Activated CD8-positive, alpha-beta T cell treated with anti-CD3 and anti-CD28 coated beads, Interleukin-2, amount 10 ng/mL, durations not matched to agents 7 days and 5 days (primary cell): ENCODE measurements at regions not wholly inside any gene's neighbourhood (a gene's known extent, or its start where the extent isn't known, plus 50 kb on each side); places are given as distances from the start of the nearest gene placed in this dataset.
"Not testable (repeated sequence)": the region's sequence is repeated elsewhere in the genome, so short reads cannot be mapped to it uniquely, and the experiment has no call there.

ENCODE experiments used
- ATAC-seq: fragments of 150-1000 bp; cut with Tn5 transposase; one replicate; pipeline ENCODE4 v1.10.0; 2021; ENCODE audit warnings: moderate library complexity
- CTCF ChIA-PET: fragments of 350-600 bp; sonication (Branson Sonifier 250); formaldehyde crosslinking; loops from one replicate; lab custom pipeline; 2021; ENCODE audit warnings: antibody characterized with exemption; lab: Charles Lee
- POLR2A ChIA-PET: fragments of 350-600 bp; sonication (Branson Sonifier 250); formaldehyde crosslinking; loops from one replicate; lab custom pipeline; 2021; ENCODE audit warnings: antibody characterized with exemption; lab: Charles Lee
- DNase-seq: peaks from one replicate; pipeline ENCODE4 v3.0.0-alpha.2; 2020
- H3K27ac Mint-ChIP-seq: one replicate; pipeline ENCODE4 v1.8.0; 2021; ENCODE audit warnings: mild to moderate bottlenecking, mixed read lengths
- H3K27me3 Mint-ChIP-seq: one replicate; pipeline ENCODE4 v1.8.0; 2021; ENCODE audit warnings: low read depth, mixed read lengths
- H3K36me3 Mint-ChIP-seq: one replicate; pipeline ENCODE4 v1.8.0; 2021; ENCODE audit warnings: low read depth, mixed read lengths
- H3K4me1 Mint-ChIP-seq: one replicate; pipeline ENCODE4 v1.8.0; 2021; ENCODE audit warnings: low read depth, mixed read lengths
- H3K4me3 Mint-ChIP-seq: one replicate; pipeline ENCODE4 v1.8.0; 2021; ENCODE audit warnings: mild to moderate bottlenecking, mixed read lengths
- H3K9me3 Mint-ChIP-seq: one replicate; pipeline ENCODE4 v1.8.0; 2022; ENCODE audit warnings: mixed read lengths; ENCODE audit not compliant: insufficient read depth

DNA sequence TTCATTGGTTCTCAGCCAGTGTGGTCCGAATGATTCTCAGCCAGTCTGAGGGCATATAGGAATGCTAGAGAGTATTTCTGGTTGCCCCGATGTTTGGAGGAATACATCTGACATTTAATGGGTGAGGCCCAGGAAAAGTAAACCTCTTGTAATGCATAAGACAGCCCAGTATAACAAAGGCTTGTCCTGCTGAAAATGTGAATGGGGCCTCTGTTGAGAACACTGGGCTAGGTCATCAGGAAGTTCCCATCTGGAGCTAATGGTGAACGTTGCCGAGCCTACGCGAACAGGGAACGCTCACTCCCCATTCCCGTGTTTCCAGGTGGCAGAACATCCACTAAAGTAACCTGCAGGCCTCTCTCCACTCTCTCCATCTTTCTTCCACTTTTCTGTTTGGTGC, 132.0 kb upstream of the CLNK start:
- ATAC-seq (no peak), DNase-seq (no peak)
- Mint-ChIP-seq H3K36me3 (no peaks in the 10 kb centered on the region), H3K9me3 (no peaks in the 10 kb centered on the region), H3K4me1 (no peaks in the 10 kb centered on the region), H3K4me3 (no peak overlapping the region), H3K27me3 (no peaks in the 10 kb centered on the region), H3K27ac (no peak overlapping the region)
- ChIA-PET CTCF (no interaction called here), POLR2A (no interaction called here)

DNA sequence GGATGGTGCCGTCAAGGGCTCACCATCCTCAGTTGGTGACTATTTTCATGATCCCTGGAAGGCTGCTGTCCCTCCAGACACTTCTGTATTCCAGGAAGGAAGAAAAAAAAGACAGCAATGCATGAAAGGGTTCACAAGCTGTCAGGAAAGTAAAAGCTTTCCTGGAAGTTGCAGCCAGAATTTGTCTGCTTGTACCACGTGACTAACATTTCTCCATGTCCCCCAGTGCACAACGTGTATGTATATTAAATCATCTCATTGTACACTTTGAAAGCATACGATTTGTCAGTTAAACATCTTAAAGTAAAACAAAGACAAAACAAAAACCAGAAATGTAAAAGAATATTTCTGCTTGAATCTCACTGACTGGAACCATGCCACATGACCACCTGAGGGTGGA, 127.4 kb upstream of the CLNK start:
- DNase-seq (no peak), ATAC-seq (no peak)
- H3K4me3 Mint-ChIP-seq: no peak overlapping the region
- H3K4me1 Mint-ChIP-seq: no peaks in the 10 kb centered on the region
- peaks cover 2% of the 10 kb centered on the region for H3K9me3 Mint-ChIP-seq
- no peaks in the 10 kb centered on the region for H3K36me3 Mint-ChIP-seq
- ChIA-PET CTCF (no interaction called here), POLR2A (no interaction called here)
- no peaks in the 10 kb centered on the region for H3K27me3 Mint-ChIP-seq
- no peak overlapping the region for H3K27ac Mint-ChIP-seq

DNA sequence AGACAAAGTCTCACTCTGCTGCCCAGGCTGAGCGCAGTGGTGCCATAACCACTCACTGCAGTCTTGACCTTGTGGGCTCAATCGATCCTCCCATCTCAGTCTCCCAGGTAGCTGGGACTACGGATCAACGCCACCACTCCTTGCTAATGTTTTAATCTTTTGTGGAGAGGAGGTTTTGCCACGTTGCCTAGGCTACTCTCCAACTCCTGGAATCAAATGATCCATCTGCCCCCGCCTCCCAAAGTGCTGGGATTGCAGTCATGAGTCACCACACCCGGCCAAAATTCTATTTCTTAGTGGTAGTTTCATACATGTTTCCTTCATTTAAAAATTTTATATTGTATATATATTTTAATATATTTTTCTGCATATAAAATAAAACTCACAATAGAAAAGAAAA, 125.8 kb upstream of the CLNK start:
- Mint-ChIP-seq H3K4me3 (no peak overlapping the region), H3K27ac (no peak overlapping the region), H3K27me3 (no peaks in the 10 kb centered on the region), H3K36me3 (no peaks in the 10 kb centered on the region), H3K4me1 (no peaks in the 10 kb centered on the region), H3K9me3 (peaks cover 3% of the 10 kb centered on the region)
- CTCF ChIA-PET: no interaction called here
- DNase-seq (no peak), ATAC-seq (no peak)
- POLR2A ChIA-PET: no interaction called here

DNA sequence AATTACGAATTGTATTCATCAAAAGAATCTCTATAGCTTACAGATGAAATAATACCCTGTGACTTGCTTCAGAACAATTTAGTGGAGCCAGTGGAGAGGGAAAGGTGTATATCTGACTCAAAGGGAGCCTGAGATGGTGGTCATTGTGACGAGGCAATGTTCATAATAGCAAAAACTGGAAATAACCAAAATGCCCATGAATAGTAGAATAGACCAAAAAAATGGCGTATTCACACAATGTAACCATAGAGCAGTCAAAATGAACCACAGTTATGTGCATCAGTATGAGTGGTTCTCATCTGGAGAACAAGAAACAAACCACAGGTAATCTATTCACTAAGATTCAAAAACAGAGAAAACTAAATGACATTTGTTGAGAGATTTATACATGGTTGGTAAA, 125.3 kb upstream of the CLNK start:
- ATAC-seq: no peak
- Mint-ChIP-seq H3K4me3 (no peak overlapping the region), H3K27ac (no peak overlapping the region), H3K9me3 (peaks cover 3% of the 10 kb centered on the region), H3K4me1 (no peaks in the 10 kb centered on the region), H3K36me3 (no peaks in the 10 kb centered on the region), H3K27me3 (no peaks in the 10 kb centered on the region)
- POLR2A ChIA-PET: no interaction called here
- DNase-seq: no peak
- CTCF ChIA-PET: no interaction called here

DNA sequence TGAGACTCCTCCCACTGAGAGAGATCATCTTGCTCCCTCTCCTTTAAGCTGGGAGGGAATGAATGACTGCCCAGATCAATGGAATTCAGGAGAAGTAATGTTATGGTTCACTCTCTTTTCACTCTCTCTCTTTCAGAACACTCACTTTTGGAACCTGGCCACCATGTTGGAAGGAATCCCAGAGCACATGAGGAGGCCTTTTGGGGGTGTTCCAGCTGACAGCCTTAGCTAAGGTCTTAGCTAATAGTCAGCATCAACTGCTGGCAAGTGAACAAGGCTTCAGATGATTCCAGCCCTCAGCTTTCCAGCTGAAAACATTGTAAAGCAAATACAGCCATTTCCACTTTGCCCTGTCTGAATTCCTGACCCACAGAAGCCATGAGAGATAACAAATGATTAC, 124.0 kb upstream of the CLNK start:
- Mint-ChIP-seq H3K9me3 (peaks cover 3% of the 10 kb centered on the region), H3K4me3 (no peak overlapping the region), H3K36me3 (no peaks in the 10 kb centered on the region), H3K27me3 (no peaks in the 10 kb centered on the region), H3K27ac (no peak overlapping the region), H3K4me1 (no peaks in the 10 kb centered on the region)
- CTCF ChIA-PET: no interaction called here
- POLR2A ChIA-PET: no interaction called here
- ATAC-seq (no peak), DNase-seq (no peak)

DNA sequence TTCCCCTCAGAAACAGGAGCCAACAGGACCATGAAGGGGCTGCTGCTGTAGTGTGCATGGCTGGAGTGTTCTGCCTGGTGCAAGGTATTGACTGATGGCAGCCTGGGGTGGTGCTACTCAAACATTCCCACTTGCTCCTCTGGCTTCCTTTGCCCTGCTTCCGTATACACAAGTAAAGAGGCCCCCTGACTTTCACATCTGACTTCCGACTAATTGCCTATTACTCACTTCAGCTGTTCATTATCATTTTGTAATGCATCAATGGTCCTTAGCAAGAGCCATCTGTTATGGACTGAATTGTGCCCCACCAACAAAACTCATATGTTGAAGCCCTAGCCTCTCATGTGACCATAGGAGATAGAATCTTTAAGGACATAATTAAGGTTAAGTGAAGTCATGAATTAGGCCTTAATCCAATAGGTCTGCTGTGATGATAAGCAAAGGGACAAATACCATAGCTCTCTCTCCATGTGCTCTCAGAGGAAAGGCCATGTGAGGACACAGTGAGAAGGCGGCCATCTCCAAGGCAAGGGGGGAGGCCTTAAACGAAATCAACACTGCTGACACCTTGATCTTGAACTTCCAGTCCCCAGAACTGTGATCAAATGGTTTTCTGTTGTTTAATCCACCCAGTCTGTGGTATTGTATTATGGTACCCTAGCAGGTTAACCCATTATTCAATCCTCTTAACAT, 122.5 kb upstream of the CLNK start:
- Mint-ChIP-seq H3K27me3 (no peaks in the 10 kb centered on the region), H3K4me1 (no peaks in the 10 kb centered on the region), H3K9me3 (peaks cover 3% of the 10 kb centered on the region), H3K27ac (no peak overlapping the region), H3K36me3 (no peaks in the 10 kb centered on the region), H3K4me3 (no peak overlapping the region)
- ChIA-PET CTCF (no interaction called here), POLR2A (no interaction called here)
- DNase-seq (no peak), ATAC-seq (no peak)

DNA sequence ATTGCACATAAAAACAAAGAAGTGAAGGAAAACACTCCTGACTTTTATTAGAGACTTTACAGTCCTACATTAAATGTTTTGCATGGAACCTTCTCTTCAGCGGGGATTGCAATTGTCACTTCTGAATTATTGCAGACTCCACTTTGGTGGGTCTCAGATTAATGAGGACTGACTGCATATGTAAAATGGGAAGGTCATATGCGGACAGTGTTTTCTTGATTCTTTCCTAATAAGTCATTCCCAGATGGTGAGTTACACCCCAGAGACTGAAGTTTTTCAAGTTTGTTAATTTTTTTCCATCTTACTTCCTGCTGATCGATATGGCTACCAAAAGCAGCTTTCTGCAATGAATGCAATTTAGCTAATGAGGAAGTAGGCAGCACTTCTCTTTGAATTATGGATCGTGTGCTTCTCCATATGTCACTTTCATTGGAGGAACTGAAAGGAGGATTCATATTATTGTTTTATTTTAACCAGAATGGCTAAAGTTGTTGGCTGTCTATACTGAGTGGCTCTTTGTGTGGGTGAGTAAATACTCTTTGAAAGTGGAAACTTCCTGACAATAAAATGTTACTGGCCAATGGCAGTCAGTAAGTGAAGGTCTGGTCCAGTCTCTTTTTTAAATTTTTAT, 119.3 kb upstream of the CLNK start:
- CTCF ChIA-PET: no interaction called here
- DNase-seq (no peak), ATAC-seq (no peak)
- Mint-ChIP-seq H3K9me3 (peaks cover 3% of the 10 kb centered on the region), H3K36me3 (no peaks in the 10 kb centered on the region), H3K27ac (no peak overlapping the region), H3K4me3 (no peak overlapping the region), H3K4me1 (no peaks in the 10 kb centered on the region), H3K27me3 (no peaks in the 10 kb centered on the region)
- POLR2A ChIA-PET: no interaction called here

DNA sequence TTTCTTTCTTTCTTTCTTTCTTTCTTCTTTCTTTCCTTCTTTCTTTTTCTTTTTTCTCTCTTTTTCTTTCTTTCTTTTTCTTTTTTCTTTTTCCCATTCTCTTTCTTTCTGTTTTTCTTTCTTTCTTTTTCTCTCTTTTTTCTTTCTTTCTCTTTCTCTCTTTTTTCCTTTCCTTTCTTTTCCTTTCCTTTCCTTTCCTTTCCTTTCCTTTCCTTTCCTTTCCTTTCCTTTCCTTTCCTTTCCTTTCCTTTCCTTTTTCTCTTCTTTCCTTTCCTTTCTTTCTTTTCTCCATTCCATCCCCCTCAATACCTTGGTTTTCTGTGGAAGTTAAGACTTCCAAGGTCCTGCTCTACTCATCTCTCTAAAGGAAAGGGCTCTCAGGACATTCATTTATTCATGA, 102.8 kb upstream of the CLNK start:
- POLR2A ChIA-PET: no interaction called here
- H3K4me1 Mint-ChIP-seq: no peaks in the 10 kb centered on the region
- no peak for ATAC-seq
- CTCF ChIA-PET: no interaction called here
- no peaks in the 10 kb centered on the region for H3K9me3 Mint-ChIP-seq
- H3K4me3 Mint-ChIP-seq: no peak overlapping the region
- no peak for DNase-seq
- no peaks in the 10 kb centered on the region for H3K36me3 Mint-ChIP-seq
- no peaks in the 10 kb centered on the region for H3K27me3 Mint-ChIP-seq
- no peak overlapping the region for H3K27ac Mint-ChIP-seq

DNA sequence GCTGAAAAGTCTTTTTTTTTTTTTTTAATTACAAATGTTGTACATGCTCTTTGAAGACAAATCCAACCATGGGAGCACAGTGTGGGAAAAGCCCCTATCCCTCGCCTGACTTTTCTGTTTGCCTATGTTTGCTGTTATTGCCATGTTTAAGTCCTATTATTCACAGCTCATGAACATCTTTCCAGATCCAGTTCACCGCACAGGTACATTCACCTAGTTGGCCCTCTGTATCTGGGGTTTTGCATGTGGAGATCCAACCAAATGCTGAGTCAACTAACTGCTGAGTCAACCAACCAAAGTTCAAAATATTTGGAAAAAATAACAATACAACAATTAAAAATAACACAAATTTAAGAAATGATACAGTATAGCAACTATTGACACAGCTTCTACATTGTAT, 100.1 kb upstream of the CLNK start:
- Mint-ChIP-seq H3K27me3 (no peaks in the 10 kb centered on the region), H3K36me3 (no peaks in the 10 kb centered on the region), H3K9me3 (no peaks in the 10 kb centered on the region), H3K4me1 (no peaks in the 10 kb centered on the region), H3K27ac (no peak overlapping the region), H3K4me3 (no peak overlapping the region)
- DNase-seq (no peak), ATAC-seq (no peak)
- POLR2A ChIA-PET: no interaction called here
- CTCF ChIA-PET: no interaction called here

DNA sequence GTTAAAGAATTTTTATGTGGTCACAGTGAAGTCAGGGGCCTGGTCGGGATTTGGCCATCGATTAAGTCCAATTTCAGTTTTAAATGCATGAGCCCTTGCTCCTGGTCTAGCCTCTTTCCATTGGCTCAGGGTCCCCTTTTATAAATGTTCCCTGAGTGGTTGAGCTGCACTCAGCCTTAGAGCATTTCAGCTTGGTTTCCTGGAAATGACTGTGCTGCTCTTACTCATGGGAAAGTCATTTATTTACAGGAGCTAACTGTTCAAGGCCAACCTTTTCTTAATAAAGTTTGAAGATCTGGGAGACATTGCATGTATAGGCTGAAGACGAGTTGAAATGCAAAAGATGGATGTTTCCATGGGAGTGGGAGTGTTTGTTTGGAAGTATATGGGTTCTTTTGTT, 98.8 kb upstream of the CLNK start:
- Mint-ChIP-seq H3K4me3 (no peak overlapping the region), H3K36me3 (no peaks in the 10 kb centered on the region), H3K4me1 (no peaks in the 10 kb centered on the region), H3K9me3 (no peaks in the 10 kb centered on the region), H3K27me3 (no peaks in the 10 kb centered on the region), H3K27ac (no peak overlapping the region)
- ChIA-PET POLR2A (no interaction called here), CTCF (no interaction called here)
- DNase-seq (no peak), ATAC-seq (no peak)

DNA sequence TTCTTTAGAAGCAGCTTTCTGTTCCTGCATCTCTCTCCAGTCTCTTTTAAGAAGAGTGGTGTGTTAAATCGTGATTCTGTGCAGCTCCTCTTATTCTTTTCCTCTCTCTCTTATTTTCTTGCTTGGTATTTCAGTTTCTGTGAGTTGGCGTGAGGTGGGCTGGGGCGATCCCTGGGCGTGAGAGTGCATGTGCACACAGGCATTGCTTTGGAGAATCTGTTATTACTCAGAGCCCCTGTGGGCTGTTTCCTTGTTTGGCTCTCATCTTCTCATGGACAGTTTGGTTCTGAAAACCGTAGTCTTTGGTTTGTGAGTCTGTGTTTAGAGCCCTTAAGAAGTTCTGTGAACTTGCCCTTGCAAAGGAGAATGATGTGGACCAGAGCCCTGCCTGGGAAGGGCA, 97.2 kb upstream of the CLNK start:
- Mint-ChIP-seq H3K4me3 (no peak overlapping the region), H3K4me1 (no peaks in the 10 kb centered on the region), H3K36me3 (no peaks in the 10 kb centered on the region), H3K27me3 (no peaks in the 10 kb centered on the region), H3K9me3 (no peaks in the 10 kb centered on the region), H3K27ac (no peak overlapping the region)
- ATAC-seq (no peak), DNase-seq (no peak)
- ChIA-PET CTCF (no interaction called here), POLR2A (no interaction called here)

DNA sequence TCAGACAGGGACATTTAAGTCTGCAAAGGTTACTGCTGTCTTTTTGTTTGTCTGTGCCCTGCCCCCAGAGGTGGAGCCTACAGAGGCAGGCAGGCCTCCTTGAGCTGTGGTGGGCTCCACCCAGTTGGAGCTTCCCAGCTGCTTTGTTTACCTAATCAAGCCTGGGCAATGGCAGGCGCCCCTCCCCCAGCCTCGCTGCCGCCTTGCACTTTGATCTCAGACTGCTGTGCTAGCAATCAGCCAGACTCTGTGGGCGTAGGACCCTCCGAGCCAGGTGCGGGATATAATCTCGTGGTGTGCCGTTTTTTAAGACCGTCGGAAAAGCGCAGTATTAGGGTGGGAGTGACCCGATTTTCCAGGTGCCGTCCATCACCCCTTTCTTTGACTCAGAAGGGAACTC, 96.2 kb upstream of the CLNK start:
- DNase-seq, CTCF ChIA-PET, H3K9me3 Mint-ChIP-seq, ATAC-seq, H3K27ac Mint-ChIP-seq, H3K27me3 Mint-ChIP-seq, H3K4me3 Mint-ChIP-seq, H3K36me3 Mint-ChIP-seq, H3K4me1 Mint-ChIP-seq: not testable (repeated sequence)
- POLR2A ChIA-PET: interaction anchor here (0.7 kb wide), 1 partner anchor 111 kb away, joined by 3 read pairs; no protein-coding TSS in a partner anchor

DNA sequence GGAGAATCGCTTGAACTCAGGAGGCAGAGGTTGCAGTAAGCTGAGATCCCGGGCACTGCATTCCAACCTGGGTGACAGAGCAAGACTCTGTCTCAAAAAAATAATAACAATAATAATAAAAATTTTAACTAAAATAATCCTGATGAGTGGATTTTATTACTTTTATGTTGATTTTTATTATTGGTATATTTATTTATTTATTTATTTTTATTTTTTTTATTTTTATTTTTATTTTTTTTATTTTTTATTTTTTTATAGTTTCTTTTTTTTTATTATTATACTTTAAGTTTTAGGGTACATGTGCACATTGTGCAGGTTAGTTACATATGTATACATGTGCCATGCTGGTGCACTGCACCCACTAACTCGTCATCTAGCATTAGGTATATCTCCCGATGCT, 90.6 kb upstream of the CLNK start:
- H3K4me1 Mint-ChIP-seq, H3K36me3 Mint-ChIP-seq, H3K27ac Mint-ChIP-seq, H3K27me3 Mint-ChIP-seq, H3K4me3 Mint-ChIP-seq, POLR2A ChIA-PET, DNase-seq, H3K9me3 Mint-ChIP-seq, ATAC-seq, CTCF ChIA-PET: not testable (repeated sequence)
